ENCODE measurements at regions not wholly inside any gene's neighbourhood (a gene's known extent, or its start where the extent isn't known, plus 50 kb on each side); places are given as distances from the start of the nearest gene placed in this dataset.
"Not testable (repeated sequence)": the region's sequence is repeated elsewhere in the genome, so short reads cannot be mapped to it uniquely, and the experiment has no call there.

DNA sequence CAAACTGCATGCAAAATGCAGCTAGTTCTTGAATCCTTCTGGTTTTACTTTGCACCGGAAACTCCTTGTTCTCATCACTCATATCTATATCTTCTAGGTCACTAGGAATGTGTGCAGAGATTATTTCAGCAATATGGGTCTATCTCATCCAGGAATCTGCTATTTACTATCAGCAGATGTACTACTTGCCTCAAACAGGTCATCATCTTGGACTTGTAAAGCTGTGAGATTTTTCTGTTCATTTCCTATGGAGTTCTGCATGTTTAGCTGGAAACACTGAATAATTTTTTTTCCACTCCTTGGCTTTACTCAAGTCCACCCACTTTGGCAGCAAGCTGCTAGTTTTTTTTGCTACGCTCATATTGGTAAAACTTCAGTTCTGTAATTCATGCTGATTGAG is 334.8 kb downstream of the RPIA start:
- not testable (repeated sequence) for DNase-seq

DNA sequence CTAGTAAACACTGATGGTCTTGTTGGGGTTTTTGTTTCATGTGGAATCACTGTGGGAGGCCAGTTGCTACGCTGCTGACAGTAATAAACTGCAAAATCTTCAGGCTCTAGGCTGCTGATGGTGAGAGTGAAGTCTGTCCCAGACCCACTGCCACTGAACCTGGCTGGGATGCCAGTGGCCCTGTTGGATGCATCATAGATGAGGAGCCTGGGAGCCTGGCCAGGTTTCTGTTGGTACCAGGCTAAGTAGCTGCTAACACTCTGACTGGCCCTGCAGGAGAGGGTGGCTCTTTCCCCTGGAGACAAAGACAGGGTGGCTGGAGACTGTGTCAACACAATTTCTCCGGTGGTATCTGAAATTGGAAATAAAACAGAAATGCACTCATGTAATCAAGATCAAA is 335.6 kb downstream of the RPIA start:
- DNase-seq: not testable (repeated sequence)

GRCh38 chr2:89027536-89027935 is 336.1 kb downstream of the RPIA start:
- DNase-seq: not testable (repeated sequence)

GRCh38 chr2:89029257-89029656 is 337.8 kb downstream of the RPIA start:
- not testable (repeated sequence) for DNase-seq

DNA sequence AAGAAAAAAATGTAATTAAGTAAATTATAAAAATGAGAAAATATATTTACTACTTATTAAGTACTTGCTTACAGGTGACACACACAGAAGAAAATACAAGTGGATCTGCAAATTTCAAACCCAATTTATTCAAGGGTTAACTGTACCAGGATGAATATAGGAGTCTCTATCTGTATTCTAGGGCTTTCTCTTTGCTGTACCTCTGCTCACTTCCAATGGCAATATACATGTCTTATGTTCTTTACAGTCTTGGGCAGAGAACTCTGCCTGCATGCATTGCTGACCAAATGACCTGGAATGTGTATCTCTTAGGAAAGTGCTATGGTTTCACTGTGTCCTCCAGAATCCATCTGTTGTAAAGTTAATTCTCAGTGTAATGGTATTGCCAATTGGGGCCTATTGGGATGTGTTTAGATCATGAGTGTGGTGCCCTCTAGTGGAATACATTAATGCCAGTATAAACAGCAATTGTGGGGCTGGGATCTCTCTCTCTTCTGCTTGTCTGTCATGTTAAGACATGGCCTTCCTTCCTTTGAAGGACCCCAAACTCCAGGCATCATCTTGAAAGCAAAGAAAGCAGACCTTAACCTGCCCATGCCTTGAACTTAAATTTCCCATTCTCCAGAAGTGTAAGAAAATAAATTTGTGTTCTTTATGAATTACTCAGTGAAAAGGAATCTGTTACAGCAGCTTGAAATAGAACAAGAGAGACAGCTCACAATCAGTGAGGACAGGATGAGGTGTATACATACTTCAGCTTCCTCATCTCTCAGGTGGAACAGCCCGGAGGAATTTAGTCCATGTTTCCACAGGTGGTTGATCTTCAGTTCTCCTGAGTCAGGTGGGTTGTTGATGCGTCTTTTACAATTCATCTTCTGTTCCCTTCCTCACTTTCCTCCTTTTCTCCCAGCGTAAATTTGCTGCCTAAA is 356.9 kb downstream of the RPIA start:
- DNase-seq: peak; percentile 4

- not testable (repeated sequence) for DNase-seq
These were observed 367.1 kb downstream of the RPIA start for GRCh38 chr2:89058616-89059015.

GRCh38 chr2:89061174-89061573 is 369.7 kb downstream of the RPIA start:
- not testable (repeated sequence) for DNase-seq

- DNase-seq: not testable (repeated sequence)
These were observed 385.3 kb downstream of the RPIA start for GRCh38 chr2:89076771-89077170.

DNA sequence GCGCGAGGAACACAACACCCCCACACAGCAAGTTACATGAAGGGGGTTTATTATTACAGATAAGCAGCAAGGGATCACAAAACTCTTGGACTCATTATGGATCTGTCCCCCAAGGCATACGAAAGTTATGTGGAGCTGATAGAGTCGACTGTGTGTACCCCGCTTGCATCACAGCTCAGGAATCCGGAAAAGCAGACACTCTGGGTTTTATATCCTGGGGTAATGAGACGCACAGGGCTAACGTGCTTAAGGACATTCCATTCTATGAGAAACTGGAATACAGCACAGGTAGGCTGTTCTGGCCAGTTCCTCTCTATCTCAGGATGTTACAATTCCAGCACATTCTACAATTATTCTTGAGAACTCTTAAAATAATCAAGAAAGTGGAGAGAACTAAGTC is 401.4 kb downstream of the RPIA start:
- DNase-seq: not testable (repeated sequence)

- DNase-seq: not testable (repeated sequence)
These were observed 403.6 kb downstream of the RPIA start for GRCh38 chr2:89095060-89095459.

GRCh38 chr2:89102587-89102986 is 411.1 kb downstream of the RPIA start:
- not testable (repeated sequence) for DNase-seq

- not testable (repeated sequence) for DNase-seq
These were observed 415.0 kb downstream of the RPIA start for GRCh38 chr2:89106369-89107019.

- DNase-seq: not testable (repeated sequence)
These were observed 421.0 kb downstream of the RPIA start for GRCh38 chr2:89112434-89112833.

DNA sequence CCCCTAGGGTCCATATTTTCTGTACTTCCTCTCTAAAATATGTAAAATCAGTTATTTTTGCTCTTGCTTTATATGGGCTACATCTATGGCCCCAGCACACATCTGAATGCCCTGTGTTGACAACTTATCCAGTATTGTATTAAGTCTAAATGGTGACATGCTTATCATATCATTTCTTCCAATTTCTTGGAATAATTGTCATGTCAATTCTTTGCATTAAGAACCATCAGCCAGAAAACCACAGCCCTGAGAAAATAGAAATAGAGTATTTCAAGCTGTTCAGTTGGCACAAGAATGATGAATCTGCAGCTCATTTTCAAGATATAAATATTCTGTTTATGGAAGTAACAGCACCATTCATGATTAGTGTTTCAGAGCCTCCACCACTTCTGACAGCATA is 421.8 kb downstream of the RPIA start:
- DNase-seq: not testable (repeated sequence)

DNA sequence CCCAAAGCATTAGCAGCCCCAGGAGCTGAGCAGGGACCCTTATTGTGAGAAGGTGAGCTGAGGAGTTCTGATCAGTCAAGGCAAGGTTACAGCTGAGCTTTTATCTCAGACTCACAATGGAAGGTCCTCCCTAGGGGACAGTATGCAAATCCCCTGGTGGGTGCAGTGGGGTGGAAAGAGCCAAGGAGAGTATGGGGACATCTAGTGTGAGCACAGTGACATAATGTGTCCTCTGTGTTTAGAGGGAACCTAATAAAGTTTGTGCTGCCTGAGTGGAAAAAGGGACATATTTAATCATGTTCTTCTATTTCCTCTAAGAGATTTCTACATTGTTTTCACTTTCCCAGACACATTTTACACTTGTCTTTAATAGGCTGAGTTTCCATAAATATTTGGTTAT is 438.0 kb downstream of the RPIA start:
- not testable (repeated sequence) for DNase-seq

GRCh38 chr2:89130665-89131308 is 439.3 kb downstream of the RPIA start:
- DNase-seq: not testable (repeated sequence)

- DNase-seq: not testable (repeated sequence)
These were observed 451.5 kb downstream of the RPIA start for GRCh38 chr2:89142959-89143358.

DNA sequence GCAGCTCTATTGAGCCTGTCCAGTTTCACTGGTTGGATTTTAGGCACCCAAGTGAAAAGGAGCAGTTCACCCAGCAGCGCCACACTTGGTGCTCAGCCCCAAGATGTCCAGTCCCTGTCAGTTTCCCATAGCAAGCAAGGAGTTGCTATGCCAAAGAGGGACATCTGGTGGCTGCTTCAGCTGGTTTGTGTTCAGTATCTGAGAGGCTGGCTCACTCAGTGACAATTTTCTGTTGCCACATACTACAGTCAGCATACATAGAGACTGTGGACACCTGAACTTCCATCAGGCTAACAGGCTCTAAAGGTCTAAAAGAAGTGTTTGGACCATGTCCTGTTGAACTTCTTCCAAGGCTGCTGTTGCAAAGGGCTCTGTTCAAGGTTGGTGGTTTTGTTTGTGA is 453.9 kb downstream of the RPIA start:
- DNase-seq: not testable (repeated sequence)

- DNase-seq: not testable (repeated sequence)
These were observed 456.8 kb downstream of the RPIA start for GRCh38 chr2:89148256-89148655.

DNA sequence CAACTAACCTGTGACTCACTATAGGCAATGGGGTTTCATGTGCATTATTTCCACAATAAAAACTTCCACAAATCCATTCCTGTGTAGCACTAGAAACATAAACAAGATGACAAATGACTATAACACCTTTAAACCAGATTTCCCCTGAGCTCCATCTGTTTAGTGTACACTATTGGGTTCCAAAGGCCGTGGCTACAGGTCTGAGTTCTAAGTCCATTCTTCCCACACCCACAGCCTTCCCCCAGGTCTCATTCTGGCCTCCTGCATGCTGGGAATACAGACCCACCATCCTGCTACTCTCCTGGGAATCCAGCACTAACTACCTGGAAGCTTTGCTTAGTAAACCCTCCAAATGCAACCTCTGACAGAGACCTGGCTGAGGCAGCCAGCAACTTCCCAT is 460.2 kb downstream of the RPIA start:
- not testable (repeated sequence) for DNase-seq

- DNase-seq: not testable (repeated sequence)
These were observed 461.0 kb downstream of the RPIA start for GRCh38 chr2:89152501-89152900.

DNA sequence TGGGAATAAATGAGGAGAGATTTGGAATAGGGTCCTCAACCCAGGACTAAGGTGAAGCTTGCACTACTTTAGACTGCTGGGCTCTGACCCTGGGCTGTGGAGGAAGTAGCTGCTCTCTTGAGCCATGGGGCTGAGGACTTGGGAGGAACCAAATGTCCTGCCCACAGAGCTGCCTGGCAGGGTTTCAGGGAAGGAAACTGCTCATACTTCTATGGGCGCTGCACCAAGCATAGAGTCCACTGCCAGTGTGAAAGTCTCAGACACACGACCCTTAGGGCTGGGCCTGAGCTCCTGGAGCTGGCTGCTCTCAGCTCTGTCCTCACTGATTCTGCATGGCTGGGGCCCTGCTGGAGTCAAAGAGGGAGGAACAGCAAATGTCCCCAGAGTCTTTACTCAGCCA is 461.7 kb downstream of the RPIA start:
- not testable (repeated sequence) for DNase-seq

- DNase-seq: not testable (repeated sequence)
These were observed 462.8 kb downstream of the RPIA start for GRCh38 chr2:89154247-89154682.

Measured in NCI-H69 (cell line).